Activated CD4-positive, alpha-beta T cell treated with anti-CD3 and anti-CD28 coated beads for 36 hours (primary cell): ENCODE measurements at regions not wholly inside any gene's neighbourhood (a gene's known extent, or its start where the extent isn't known, plus 50 kb on each side); places are given as distances from the start of the nearest gene placed in this dataset.
A peak's percentile ranks its signal among the peaks of the same experiment; 100 is the strongest.

ENCODE experiments used
- ATAC-seq: fragments of 200-7000 bp; cut with Tn5 transposase; one replicate; pipeline ENCODE4 v1.10.0; 2021; ENCODE audit warnings: mild to moderate bottlenecking, moderate library complexity
- CTCF ChIA-PET: fragments of 350-600 bp; sonication (Branson Sonifier 250); formaldehyde crosslinking; loops from one replicate; lab custom pipeline; 2021; ENCODE audit warnings: antibody characterized with exemption; lab: Charles Lee
- POLR2A ChIA-PET: fragments of 350-600 bp; sonication (Branson Sonifier 250); formaldehyde crosslinking; loops from one replicate; lab custom pipeline; 2021; ENCODE audit warnings: antibody characterized with exemption, inconsistent platforms; lab: Charles Lee
- DNase-seq: peaks from one replicate; pipeline ENCODE4 v3.0.0-alpha.2; 2020
- H3K27ac Mint-ChIP-seq: one replicate; pipeline ENCODE4 v1.8.0; 2021; ENCODE audit warnings: mixed read lengths
- H3K27me3 Mint-ChIP-seq: one replicate; pipeline ENCODE4 v1.8.0; 2021; ENCODE audit warnings: mixed read lengths
- H3K36me3 Mint-ChIP-seq: one replicate; pipeline ENCODE4 v1.8.0; 2021; ENCODE audit warnings: low read depth, mixed read lengths
- H3K4me1 Mint-ChIP-seq: one replicate; pipeline ENCODE4 v1.8.0; 2021; ENCODE audit warnings: mixed read lengths
- H3K4me3 Mint-ChIP-seq: one replicate; pipeline ENCODE4 v1.8.0; 2021; ENCODE audit warnings: mild to moderate bottlenecking, moderate library complexity, mixed read lengths
- H3K9me3 Mint-ChIP-seq: one replicate; pipeline ENCODE4 v1.8.0; 2021; ENCODE audit warnings: low read depth, mixed read lengths
- intact Hi-C, 2 experiments: fragments of 100-400 bp; cut with DNase I in 1 of 2; cut with micrococcal nuclease in 1 of 2; formaldehyde crosslinking; loops; one replicate each; pipeline versions ENCODE4 v1.14.2 to v1.15.1; 2022 to 2024; cut with DNase I, micrococcal nuclease

- intact Hi-C loops: no loop called here
- ATAC-seq (no peak), DNase-seq (no peak)
- H3K4me3 Mint-ChIP-seq: no peak overlapping the region
- ChIA-PET POLR2A (no interaction called here), CTCF (no interaction called here)
- peaks cover 7% of the 10 kb centered on the region for H3K27me3 Mint-ChIP-seq
- H3K4me1 Mint-ChIP-seq: no peaks in the 10 kb centered on the region
- no peak overlapping the region for H3K27ac Mint-ChIP-seq
- H3K36me3 Mint-ChIP-seq: no peaks in the 10 kb centered on the region
- H3K9me3 Mint-ChIP-seq: no peaks in the 10 kb centered on the region
Observed at GRCh38 chr5:89071941-89072331, 189.0 kb upstream of the MEF2C start.

GRCh38 chr5:89071101-89071940 lies 188.3 kb upstream of the MEF2C start:
- no peak for ATAC-seq
- H3K4me3 Mint-ChIP-seq: no peak overlapping the region
- CTCF ChIA-PET: no interaction called here

GRCh38 chr5:89069591-89069990 lies 186.6 kb upstream of the MEF2C start:
- H3K4me1 Mint-ChIP-seq: peaks cover 3% of the 10 kb centered on the region
- H3K27ac Mint-ChIP-seq: no peak overlapping the region
- ChIA-PET CTCF (no interaction called here), POLR2A (no interaction called here)
- H3K27me3 Mint-ChIP-seq: peaks cover 7% of the 10 kb centered on the region
- H3K9me3 Mint-ChIP-seq: no peaks in the 10 kb centered on the region
- H3K4me3 Mint-ChIP-seq: no peak overlapping the region
- no peaks in the 10 kb centered on the region for H3K36me3 Mint-ChIP-seq
- ATAC-seq (no peak), DNase-seq (no peak)
- intact Hi-C loops: no loop called here

More at GRCh38 chr5:89071101-89071940, 188.3 kb upstream of the MEF2C start:
- intact Hi-C loops: no loop called here
- POLR2A ChIA-PET: no interaction called here
- H3K27me3 Mint-ChIP-seq: peaks cover 7% of the 10 kb centered on the region
- no peak for DNase-seq
- no peaks in the 10 kb centered on the region for H3K9me3 Mint-ChIP-seq
- H3K4me1 Mint-ChIP-seq: no peaks in the 10 kb centered on the region
- H3K36me3 Mint-ChIP-seq: no peaks in the 10 kb centered on the region
- H3K27ac Mint-ChIP-seq: no peak overlapping the region

DNA sequence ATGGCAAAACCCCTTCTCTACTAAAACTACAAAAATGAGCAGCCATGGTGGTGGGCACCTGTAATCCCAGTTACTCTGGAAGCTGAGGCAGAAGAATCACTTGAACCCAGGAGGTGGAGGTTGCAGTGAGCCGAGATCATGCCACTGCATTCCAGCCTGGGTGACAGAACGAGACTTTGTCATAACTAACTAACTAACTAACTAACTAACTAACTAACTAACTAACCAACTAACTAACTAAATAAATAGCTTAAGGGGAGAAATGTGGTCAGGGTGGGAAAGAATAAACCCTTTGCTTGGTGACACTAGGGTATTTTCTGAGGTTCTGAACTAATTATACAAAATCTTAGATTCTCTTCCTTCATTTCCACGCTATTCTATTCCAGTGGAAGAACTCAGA lies 184.4 kb upstream of the MEF2C start:
- CTCF ChIA-PET: no interaction called here
- POLR2A ChIA-PET: no interaction called here
- Mint-ChIP-seq H3K4me1 (peaks cover 3% of the 10 kb centered on the region), H3K9me3 (no peaks in the 10 kb centered on the region), H3K4me3 (no peak overlapping the region), H3K36me3 (no peaks in the 10 kb centered on the region), H3K27ac (no peak overlapping the region), H3K27me3 (no peaks in the 10 kb centered on the region)
- ATAC-seq (no peak), DNase-seq (no peak)
- intact Hi-C loops: no loop called here

GRCh38 chr5:89065919-89066318 lies 182.9 kb upstream of the MEF2C start:
- Mint-ChIP-seq H3K4me1 (peaks cover 3% of the 10 kb centered on the region), H3K9me3 (no peaks in the 10 kb centered on the region), H3K27ac (no peak overlapping the region), H3K27me3 (peaks cover 3% of the 10 kb centered on the region), H3K36me3 (no peaks in the 10 kb centered on the region), H3K4me3 (no peak overlapping the region)
- DNase-seq: peak; percentile 20
- ATAC-seq: peak; percentile 61
- intact Hi-C loops: no loop called here
- ChIA-PET POLR2A (no interaction called here), CTCF (no interaction called here)

- H3K27me3 Mint-ChIP-seq: peaks cover 3% of the 10 kb centered on the region
- no peak overlapping the region for H3K27ac Mint-ChIP-seq
- ChIA-PET POLR2A (no interaction called here), CTCF (no interaction called here)
- ATAC-seq (no peak), DNase-seq (no peak)
- intact Hi-C loops: no loop called here
- no peaks in the 10 kb centered on the region for H3K36me3 Mint-ChIP-seq
- H3K4me3 Mint-ChIP-seq: no peak overlapping the region
- no peaks in the 10 kb centered on the region for H3K9me3 Mint-ChIP-seq
- peaks cover 3% of the 10 kb centered on the region for H3K4me1 Mint-ChIP-seq
Observed at GRCh38 chr5:89064736-89065135, 181.8 kb upstream of the MEF2C start.

DNA sequence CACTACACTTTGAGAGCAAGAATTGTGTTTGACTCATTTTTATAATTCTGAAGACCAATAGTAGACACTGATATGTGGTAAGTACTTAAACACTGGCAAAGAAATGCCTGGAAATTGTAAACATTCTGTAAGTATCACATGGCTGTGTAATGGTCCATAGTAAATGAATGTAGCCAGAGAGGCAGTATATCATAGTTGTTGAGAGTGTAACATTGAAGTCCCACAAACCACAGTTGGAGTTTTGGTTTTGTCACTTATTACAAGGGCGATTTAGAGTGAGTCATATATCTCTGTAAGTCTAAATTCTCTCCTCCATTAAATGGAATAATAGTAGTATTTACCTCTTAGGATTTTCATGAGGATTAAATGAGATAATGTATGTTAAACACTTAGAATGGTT lies 181.1 kb upstream of the MEF2C start:
- CTCF ChIA-PET: no interaction called here
- Mint-ChIP-seq H3K4me3 (no peak overlapping the region), H3K27me3 (peaks cover 3% of the 10 kb centered on the region), H3K36me3 (no peaks in the 10 kb centered on the region), H3K9me3 (no peaks in the 10 kb centered on the region), H3K4me1 (peaks cover 3% of the 10 kb centered on the region), H3K27ac (no peak overlapping the region)
- DNase-seq (no peak), ATAC-seq (no peak)
- intact Hi-C loops: no loop called here
- POLR2A ChIA-PET: no interaction called here

GRCh38 chr5:89060768-89061167 lies 177.8 kb upstream of the MEF2C start:
- CTCF ChIA-PET: interaction anchor here (0.7 kb wide), 1 partner anchor 692 kb away, joined by 3 read pairs; no protein-coding TSS in a partner anchor
- peaks cover 3% of the 10 kb centered on the region for H3K27me3 Mint-ChIP-seq
- ATAC-seq: no peak
- H3K4me1 Mint-ChIP-seq: no peaks in the 10 kb centered on the region
- H3K9me3 Mint-ChIP-seq: no peaks in the 10 kb centered on the region
- no peak overlapping the region for H3K4me3 Mint-ChIP-seq
- POLR2A ChIA-PET: no interaction called here
- no peak overlapping the region for H3K27ac Mint-ChIP-seq
- intact Hi-C loops: no loop called here
- no peak for DNase-seq
- no peaks in the 10 kb centered on the region for H3K36me3 Mint-ChIP-seq

GRCh38 chr5:89059274-89059673 lies 176.3 kb upstream of the MEF2C start:
- intact Hi-C loops: no loop called here
- H3K4me3 Mint-ChIP-seq: no peak overlapping the region
- peaks cover 3% of the 10 kb centered on the region for H3K27me3 Mint-ChIP-seq
- H3K36me3 Mint-ChIP-seq: no peaks in the 10 kb centered on the region
- H3K4me1 Mint-ChIP-seq: no peaks in the 10 kb centered on the region
- POLR2A ChIA-PET: no interaction called here
- ATAC-seq (no peak), DNase-seq (no peak)
- CTCF ChIA-PET: no interaction called here
- H3K9me3 Mint-ChIP-seq: no peaks in the 10 kb centered on the region
- no peak overlapping the region for H3K27ac Mint-ChIP-seq

GRCh38 chr5:89055695-89056085 lies 172.7 kb upstream of the MEF2C start:
- CTCF ChIA-PET: no interaction called here
- peaks cover 7% of the 10 kb centered on the region for H3K9me3 Mint-ChIP-seq
- intact Hi-C loops: no loop called here

DNA sequence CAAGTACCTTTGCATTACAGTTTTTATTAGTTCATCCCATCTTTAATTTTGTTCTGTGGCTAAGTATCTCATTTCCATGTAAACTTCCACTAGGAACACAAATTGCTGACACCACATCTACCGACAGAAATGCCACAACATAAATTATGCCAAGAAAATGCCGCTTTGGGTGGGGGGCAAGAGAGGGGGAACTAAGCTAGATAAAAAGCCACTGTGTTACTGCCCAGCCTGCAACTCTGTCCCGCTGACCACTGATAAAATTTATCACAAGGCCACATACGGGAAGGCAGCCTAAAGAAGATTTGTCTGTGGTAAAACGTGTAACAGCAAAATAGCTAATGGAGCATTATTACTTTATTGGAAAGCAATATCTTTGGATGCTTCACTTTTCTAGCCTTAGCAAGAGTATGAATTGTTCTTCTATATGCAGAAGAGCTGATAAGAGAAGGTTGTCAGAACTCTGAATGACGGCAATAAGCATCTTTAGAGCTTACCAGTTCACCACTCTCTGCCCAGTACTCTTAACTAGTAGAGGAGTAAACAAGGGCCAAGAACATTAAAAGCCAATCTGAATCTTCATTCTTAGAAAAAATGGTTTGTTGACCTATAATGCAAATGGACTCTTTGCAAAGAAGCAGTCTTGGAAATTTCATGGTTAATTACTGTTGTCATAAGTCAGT lies 172.2 kb upstream of the MEF2C start:
- H3K27me3 Mint-ChIP-seq: peaks cover 2% of the 10 kb centered on the region
- ChIA-PET POLR2A (no interaction called here), CTCF (no interaction called here)
- H3K36me3 Mint-ChIP-seq: no peaks in the 10 kb centered on the region
- intact Hi-C loops: no loop called here
- no peak overlapping the region for H3K4me3 Mint-ChIP-seq
- no peak for ATAC-seq
- H3K4me1 Mint-ChIP-seq: no peaks in the 10 kb centered on the region
- no peak for DNase-seq
- peaks cover 11% of the 10 kb centered on the region for H3K9me3 Mint-ChIP-seq
- no peak overlapping the region for H3K27ac Mint-ChIP-seq

More at GRCh38 chr5:89055695-89056085, 172.7 kb upstream of the MEF2C start:
- Mint-ChIP-seq H3K27ac (no peak overlapping the region), H3K4me1 (no peaks in the 10 kb centered on the region), H3K4me3 (no peak overlapping the region), H3K36me3 (no peaks in the 10 kb centered on the region), H3K27me3 (peaks cover 2% of the 10 kb centered on the region)
- POLR2A ChIA-PET: no interaction called here
- ATAC-seq (no peak), DNase-seq (no peak)

GRCh38 chr5:89053547-89053946 lies 170.6 kb upstream of the MEF2C start:
- ATAC-seq (no peak), DNase-seq (no peak)
- intact Hi-C loops: no loop called here
- no peak overlapping the region for H3K27ac Mint-ChIP-seq
- CTCF ChIA-PET: no interaction called here
- POLR2A ChIA-PET: no interaction called here
- H3K36me3 Mint-ChIP-seq: no peaks in the 10 kb centered on the region
- H3K9me3 Mint-ChIP-seq: peaks cover 12% of the 10 kb centered on the region
- peaks cover 2% of the 10 kb centered on the region for H3K27me3 Mint-ChIP-seq
- H3K4me1 Mint-ChIP-seq: no peaks in the 10 kb centered on the region
- no peak overlapping the region for H3K4me3 Mint-ChIP-seq
